ENCODE measurements at regions not wholly inside any gene's neighbourhood (a gene's known extent, or its start where the extent isn't known, plus 50 kb on each side); places are given as distances from the start of the nearest gene placed in this dataset.

DNA sequence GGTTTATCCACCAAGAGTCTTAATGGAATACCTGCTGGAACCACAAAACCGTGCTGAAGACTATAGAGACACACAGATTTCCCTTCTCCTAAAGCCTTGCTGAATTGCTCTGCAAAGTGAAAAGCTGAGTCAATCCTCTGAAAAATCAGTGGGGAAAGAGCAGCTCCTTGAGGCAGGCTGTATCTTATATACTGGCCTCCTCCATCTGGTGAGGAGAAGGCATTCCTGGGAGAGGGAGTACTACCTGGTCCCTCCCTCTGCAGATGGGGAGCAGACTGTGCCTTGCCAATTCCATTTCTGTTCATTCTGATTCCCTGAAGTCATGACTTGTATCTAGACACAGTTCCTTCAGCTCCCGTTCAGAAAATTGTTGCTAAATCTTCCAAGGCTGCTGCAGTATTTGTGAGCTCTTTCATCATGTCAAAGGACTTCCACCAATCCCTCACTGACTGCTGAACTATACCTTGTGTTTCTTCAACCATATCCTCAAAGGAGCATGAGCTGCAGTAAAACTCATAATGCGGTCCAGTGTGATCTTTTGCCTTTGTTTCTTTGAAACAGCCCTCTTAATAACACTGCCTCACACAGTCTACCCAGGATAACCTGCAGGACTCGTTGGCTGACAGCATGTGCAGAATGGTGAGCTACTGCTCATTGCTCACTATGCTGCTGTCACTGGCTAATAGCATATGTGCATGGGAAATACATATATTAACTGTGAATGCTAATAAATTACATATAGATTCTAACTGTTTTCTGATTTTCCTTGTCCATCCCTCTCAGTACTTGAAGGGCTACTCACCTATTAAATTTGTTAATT, 84.5 kb downstream of the FOXD1 start:
- TF ChIP-seq CHD1 (IDR thresholded peaks at IDR 0.05; ENCODE audit: low read depth, low read length) (no peak), TAF1 (IDR thresholded peaks at IDR 0.05; ENCODE audit: borderline replicate concordance, low read depth, low read length) (no peak), SIN3A (IDR thresholded peaks at IDR 0.05; ENCODE audit: low read depth, low read length) (no peak), NR2C2 (IDR thresholded peaks at IDR 0.05; ENCODE audit: borderline replicate concordance, control insufficient read depth, insufficient read length, low read depth) (no peak), ASH2L (IDR thresholded peaks at IDR 0.05; ENCODE audit: borderline replicate concordance, low read depth) (no peak), ZNF207 (IDR thresholded peaks at IDR 0.05; ENCODE audit: borderline replicate concordance) (no peak), NFYB (IDR thresholded peaks at IDR 0.05; ENCODE audit: insufficient read depth, low read depth, low read length) (no peak), KAT2A (conservative IDR thresholded peaks at IDR 0.05; ENCODE audit: control insufficient read depth, low read depth, low read length) (no peak), PKNOX1 (IDR thresholded peaks at IDR 0.05) (no peak)
- TF ChIP-seq, protein P1, sequence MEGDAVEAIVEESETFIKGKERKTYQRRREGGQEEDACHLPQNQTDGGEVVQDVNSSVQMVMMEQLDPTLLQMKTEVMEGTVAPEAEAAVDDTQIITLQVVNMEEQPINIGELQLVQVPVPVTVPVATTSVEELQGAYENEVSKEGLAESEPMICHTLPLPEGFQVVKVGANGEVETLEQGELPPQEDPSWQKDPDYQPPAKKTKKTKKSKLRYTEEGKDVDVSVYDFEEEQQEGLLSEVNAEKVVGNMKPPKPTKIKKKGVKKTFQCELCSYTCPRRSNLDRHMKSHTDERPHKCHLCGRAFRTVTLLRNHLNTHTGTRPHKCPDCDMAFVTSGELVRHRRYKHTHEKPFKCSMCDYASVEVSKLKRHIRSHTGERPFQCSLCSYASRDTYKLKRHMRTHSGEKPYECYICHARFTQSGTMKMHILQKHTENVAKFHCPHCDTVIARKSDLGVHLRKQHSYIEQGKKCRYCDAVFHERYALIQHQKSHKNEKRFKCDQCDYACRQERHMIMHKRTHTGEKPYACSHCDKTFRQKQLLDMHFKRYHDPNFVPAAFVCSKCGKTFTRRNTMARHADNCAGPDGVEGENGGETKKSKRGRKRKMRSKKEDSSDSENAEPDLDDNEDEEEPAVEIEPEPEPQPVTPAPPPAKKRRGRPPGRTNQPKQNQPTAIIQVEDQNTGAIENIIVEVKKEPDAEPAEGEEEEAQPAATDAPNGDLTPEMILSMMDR (IDR thresholded peaks at IDR 0.05 in 2 of 3, conservative IDR thresholded peaks at IDR 0.05 in 1 of 3; ENCODE audit: control insufficient read depth in 2 of 3, extremely low read depth in 1 of 3, insufficient read depth in 1 of 3, low read depth in 3 of 3, low read length in 3 of 3), result no peak
